ENCODE measurements at regions not wholly inside any gene's neighbourhood (a gene's known extent, or its start where the extent isn't known, plus 50 kb on each side); places are given as distances from the start of the nearest gene placed in this dataset.
A peak's percentile ranks its signal among the peaks of the same experiment; 100 is the strongest.
"Not testable (repeated sequence)": the region's sequence is repeated elsewhere in the genome, so short reads cannot be mapped to it uniquely, and the experiment has no call there.

- not testable (repeated sequence) for DNase-seq (ENCODE audit: low spot score)
Observed at GRCh38 chr9:95391271-95391670, 73.8 kb upstream of the FANCC start.

- no peak for DNase-seq (ENCODE audit: low spot score)
Observed at GRCh38 chr9:95389373-95389772, 71.9 kb upstream of the FANCC start.

DNA sequence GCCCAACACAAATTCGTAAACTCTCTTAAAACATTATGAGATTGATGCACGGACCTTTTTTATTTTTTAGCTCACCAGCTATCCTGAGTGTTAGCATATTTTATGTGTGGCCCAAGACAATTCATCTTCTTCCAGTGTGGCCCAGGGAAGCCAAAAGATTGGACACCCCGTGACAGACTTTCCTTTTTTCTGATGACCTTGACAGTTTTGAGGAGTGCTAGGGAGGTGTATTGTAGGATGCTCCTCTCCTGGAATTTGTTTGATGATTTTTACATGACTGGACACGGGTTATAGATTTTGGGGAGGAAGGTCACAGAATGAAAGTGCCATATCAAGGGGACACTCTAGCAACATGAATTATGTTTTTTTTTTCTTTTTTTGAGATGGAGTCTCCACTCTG lies 69.3 kb upstream of the FANCC start:
- DNase-seq (ENCODE audit: low spot score): no peak

GRCh38 chr9:95385521-95385920 lies 68.0 kb upstream of the FANCC start:
- no peak for DNase-seq (ENCODE audit: low spot score)

DNA sequence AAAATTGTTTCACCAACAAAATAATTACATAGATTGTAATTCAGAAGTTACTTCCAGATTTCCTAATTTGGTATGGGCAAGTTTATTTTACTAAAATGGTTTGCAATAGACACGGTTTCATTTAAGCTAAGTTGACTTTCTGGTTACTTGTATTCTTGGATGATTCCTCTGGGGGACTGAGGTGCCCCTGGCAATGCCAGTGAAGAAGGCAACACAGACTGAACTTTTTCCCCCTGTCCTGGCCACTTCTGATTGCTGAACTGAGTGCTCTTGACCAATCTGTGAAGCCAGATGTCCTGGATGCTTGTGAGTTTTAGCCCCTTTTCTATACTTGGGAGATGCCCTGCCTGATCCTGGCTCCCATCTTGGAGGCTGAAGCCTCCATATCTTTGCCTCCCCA lies 66.3 kb upstream of the FANCC start:
- peak; percentile 10 for DNase-seq (ENCODE audit: low spot score)

- peak; percentile 72 for DNase-seq (ENCODE audit: low spot score)
Observed at GRCh38 chr9:95383185-95383676, 65.7 kb upstream of the FANCC start.

DNA sequence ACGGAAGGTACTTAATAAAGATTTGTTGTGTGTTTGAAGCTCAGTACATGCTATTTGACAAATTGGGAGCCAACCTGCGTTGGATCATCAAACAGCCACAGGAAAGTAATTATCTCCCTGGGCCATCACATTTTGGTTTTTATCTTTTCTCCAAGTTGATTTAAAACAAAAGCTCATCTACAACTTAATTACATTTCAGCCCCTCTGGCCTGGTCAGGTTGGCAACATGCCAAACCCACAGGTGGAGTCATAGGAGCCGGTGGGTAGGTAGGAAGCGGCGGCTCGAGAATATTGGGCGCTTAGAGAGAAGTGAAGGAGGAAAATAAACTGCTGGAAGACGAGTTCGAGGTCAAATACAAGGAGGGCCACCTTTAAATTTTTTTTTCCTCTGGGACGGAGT lies 64.9 kb upstream of the FANCC start:
- DNase-seq (ENCODE audit: low spot score): no peak

GRCh38 chr9:95381221-95381620 lies 63.7 kb upstream of the FANCC start:
- DNase-seq (ENCODE audit: low spot score): peak; percentile 26

- DNase-seq (ENCODE audit: low spot score): no peak
Observed at GRCh38 chr9:95379630-95380029, 62.1 kb upstream of the FANCC start.

- DNase-seq (ENCODE audit: low spot score): no peak
Observed at GRCh38 chr9:95373782-95374487, 56.4 kb upstream of the FANCC start.

DNA sequence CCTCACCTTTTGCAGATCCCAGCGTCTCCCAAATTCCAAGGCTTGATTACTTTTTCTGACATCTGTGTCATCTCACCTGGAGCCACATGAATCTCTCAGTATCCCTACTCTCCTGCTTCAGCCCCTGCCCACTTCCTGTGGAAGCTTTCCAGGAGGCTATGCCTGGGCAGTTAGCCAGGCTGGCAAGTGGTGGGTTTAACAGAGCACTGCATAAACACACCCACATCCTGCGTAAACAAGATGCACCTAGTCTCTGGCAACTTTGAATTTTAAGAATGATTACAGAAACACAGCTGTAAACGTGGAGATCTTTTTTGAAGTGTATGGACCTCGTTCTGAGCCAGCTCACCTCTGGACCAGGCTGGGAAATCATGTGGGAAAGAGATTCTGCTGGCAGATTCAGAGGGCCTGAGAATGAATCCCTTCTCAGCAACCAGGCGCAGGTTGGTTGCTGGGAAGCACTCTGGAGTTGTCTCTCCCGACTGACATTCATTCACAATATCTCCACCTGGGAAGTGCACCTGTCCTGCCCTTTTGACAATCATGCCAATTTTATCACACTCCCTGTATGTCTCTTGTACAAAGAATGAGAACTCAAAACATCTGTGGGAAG lies 55.7 kb upstream of the FANCC start:
- DNase-seq (ENCODE audit: low spot score): no peak

GRCh38 chr9:95370064-95370463 lies 52.6 kb upstream of the FANCC start:
- peak; percentile 48 for DNase-seq (ENCODE audit: low spot score)

- no peak for DNase-seq (ENCODE audit: low spot score)
Observed at GRCh38 chr9:95368377-95369160, 51.1 kb upstream of the FANCC start.
